WI38 (cell line): ENCODE measurements at regions not wholly inside any gene's neighbourhood (a gene's known extent, or its start where the extent isn't known, plus 50 kb on each side); places are given as distances from the start of the nearest gene placed in this dataset.

Experiments used
- H3K4me3 ChIP-seq: 2 replicates; pipeline ENCODE4 v1.5.1; 2011; ENCODE audit warnings: low read depth, mild to moderate bottlenecking, control low read depth, low read length
- TF ChIP-seq, protein P1 (sequence below): IDR thresholded peaks from 2 replicates; pipeline ENCODE4 v1.5.1; 2012; ENCODE audit warnings: low read depth, mild to moderate bottlenecking, control low read depth, low read length

DNA sequence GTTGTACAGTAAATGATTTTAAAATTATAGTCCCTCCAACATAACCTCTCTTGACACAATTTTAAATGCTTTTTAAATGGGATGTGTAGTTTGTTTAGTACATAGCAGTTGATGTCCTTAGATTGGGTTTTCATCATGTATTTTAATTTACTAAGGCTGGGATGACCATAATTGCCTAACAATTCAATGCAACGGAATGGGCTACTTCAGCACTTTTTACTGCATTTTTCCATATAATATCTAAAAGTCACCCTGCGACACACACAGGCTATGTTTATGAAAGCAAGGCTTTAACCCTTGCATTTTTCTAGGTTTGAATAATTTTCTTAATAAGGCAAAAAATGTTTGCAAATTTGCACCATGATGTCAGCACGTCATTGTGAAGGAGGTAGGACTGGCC lies 321.0 kb downstream of the DLEU7 start:
- H3K4me3 ChIP-seq = no peak overlapping the region
- TF ChIP-seq, protein P1, sequence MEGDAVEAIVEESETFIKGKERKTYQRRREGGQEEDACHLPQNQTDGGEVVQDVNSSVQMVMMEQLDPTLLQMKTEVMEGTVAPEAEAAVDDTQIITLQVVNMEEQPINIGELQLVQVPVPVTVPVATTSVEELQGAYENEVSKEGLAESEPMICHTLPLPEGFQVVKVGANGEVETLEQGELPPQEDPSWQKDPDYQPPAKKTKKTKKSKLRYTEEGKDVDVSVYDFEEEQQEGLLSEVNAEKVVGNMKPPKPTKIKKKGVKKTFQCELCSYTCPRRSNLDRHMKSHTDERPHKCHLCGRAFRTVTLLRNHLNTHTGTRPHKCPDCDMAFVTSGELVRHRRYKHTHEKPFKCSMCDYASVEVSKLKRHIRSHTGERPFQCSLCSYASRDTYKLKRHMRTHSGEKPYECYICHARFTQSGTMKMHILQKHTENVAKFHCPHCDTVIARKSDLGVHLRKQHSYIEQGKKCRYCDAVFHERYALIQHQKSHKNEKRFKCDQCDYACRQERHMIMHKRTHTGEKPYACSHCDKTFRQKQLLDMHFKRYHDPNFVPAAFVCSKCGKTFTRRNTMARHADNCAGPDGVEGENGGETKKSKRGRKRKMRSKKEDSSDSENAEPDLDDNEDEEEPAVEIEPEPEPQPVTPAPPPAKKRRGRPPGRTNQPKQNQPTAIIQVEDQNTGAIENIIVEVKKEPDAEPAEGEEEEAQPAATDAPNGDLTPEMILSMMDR = no peak

DNA sequence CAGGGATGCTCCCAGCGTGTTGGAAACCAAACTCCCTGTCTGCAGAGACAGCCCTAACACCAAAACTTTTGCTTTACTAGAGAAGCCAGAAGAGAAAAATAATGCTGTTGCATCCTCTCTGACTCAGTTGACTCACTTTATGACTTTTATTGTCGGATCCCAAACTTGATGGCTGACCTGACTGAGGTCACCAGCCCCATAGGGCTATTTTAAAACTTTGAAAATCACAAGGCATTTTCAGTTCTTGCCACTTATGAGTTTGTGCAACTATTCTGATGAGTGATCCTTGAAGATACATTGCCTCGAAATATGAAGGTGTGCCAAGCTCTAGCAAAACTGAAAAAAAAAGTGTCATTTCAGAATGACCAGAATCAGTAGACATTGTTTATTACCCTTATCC lies 320.2 kb downstream of the DLEU7 start:
- H3K4me3 ChIP-seq = no peak overlapping the region

DNA sequence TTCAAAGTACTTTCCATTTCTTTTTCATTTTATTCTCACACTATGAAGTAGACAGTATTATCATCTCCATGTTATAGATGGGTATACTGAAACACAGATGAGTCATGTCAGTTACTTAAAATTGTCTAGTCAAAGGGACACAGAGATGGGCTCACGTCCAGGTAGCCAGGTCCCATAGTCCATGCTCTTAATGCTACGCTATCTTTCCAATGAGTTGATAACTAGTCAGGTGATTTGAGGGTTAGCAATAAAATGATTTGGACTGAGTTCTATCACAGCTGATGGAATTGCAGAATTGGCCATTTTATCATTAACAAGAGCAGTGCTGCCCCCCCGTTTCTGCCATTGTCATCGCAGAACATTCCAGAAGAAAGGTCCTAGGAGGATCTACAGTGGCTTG lies 318.9 kb downstream of the DLEU7 start:
- TF ChIP-seq, protein P1 = no peak
- H3K4me3 ChIP-seq = no peak overlapping the region

More for the DNA sequence above, 320.2 kb downstream of the DLEU7 start:
- TF ChIP-seq, protein P1 = no peak

DNA sequence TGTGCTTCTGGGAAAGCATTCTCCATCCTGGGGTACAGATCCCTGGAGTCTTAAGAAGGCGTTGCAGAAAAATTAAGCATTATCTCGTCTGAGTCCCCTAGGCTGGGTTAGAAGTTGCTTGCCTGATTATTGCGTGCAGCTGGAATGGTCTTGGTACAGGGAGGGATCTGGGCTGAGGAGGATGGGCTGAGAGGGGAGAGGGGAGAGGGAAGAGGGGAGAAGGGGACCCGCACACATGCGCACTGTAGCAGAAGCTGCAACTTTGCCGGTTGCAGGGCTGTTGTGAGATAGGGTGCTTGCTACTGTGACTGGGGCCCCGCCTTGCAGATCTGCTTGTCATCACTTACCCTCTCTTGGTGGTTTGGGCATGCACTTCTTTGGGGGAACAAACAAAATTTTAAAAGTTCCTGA lies 316.8 kb downstream of the DLEU7 start:
- no peak overlapping the region for H3K4me3 ChIP-seq
- TF ChIP-seq, protein P1 = no peak

DNA sequence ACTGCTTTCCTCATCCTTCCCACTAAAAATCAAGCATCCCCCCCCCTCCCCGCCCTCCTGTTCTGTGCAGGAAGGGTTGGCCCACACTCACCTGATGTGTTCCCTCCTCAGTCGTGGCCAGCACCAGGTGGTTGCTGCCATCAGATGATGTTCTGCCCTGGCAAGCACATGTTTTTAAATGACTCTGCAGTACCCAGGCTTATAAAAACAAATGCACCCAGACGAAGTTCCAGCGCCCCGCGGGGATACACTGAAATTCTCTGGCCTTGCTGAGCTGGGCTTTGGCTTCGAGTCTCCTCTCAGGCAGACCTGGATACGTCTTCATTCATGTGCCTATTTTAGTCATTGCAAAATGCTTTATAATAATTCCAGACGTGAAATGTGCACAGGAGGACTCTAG lies 316.3 kb downstream of the DLEU7 start:
- no peak overlapping the region for H3K4me3 ChIP-seq

DNA sequence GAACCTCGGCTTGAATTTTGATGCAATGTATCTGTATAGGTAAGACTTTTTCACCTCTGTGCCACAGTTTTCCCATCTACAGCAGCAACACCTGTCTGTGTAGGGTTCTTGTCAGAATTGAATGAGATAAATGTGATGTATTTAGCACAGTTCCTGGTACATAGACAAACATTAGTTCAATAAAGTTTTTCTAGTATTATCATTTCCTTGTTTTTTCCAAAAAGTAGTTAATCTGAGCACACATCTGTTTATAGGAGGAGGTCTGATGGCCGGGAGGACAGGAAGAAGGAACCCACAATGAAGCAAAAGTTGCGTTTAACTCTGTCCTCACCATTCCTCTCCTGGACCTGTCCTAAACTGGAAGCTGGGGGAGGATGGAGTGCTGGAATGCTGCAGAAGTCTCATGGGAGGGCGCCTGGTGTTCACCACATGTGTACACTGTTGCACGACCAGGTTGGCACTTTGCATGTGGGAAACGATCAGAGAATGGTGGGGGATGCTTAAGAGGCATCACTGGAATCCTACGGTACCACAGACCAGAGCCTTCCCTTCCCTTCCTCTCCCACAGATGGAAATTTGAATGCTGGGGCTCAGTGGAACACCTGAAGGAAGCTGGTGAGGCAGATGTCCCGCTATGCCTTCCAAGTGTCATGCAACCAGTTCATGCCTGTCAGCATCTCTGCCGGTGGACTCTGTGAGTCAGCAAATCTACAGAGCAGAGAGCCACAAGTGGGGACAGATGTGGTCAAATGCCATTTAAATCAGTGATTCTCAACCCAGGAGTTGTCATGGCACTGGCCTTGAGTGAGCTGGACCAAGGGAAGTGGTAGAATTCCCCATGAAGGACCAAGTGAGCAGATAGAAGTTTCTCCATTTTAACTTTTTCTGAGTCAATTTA lies 315.6 kb downstream of the DLEU7 start:
- H3K4me3 ChIP-seq = no peak overlapping the region
- TF ChIP-seq, protein P1 = no peak

More for the DNA sequence above, 316.3 kb downstream of the DLEU7 start:
- TF ChIP-seq, protein P1 = no peak

DNA sequence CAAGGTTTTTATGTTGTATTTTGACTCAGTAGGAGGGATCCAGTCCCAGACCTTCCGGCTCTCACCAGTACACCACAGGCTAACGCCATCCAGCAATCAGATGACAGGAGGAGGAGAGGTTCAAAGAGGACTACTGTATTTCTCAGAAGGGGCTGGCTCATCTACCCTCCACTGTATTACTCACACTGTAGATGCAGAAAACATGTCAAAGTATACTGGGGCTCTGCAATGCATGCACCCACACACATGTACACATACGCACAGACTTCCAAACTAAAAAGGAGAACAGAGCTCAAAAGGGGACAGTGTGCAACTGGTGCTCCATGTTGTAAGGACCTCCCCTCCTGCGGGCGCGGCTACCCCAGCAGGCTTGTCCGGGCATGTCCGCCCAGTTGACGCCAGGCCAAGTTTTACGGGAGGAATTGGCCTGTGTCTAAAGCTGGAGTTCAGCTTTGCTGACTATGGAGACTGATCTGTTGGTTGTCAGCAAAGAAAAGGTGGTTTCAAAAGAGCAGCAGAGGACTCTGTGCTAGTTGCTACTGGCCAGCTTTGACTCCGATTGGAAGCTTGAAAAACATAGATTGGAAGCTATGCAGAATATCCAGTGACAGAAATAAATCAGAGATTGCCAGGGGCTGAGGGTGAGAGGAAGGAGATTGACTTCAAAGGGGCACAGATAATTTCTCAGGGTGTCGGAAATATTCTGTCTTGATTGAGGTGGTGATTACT lies 314.2 kb downstream of the DLEU7 start:
- H3K4me3 ChIP-seq = peak overlapping the region; percentile 36
- TF ChIP-seq, protein P1 = no peak
